ENCODE measurements at regions not wholly inside any gene's neighbourhood (a gene's known extent, or its start where the extent isn't known, plus 50 kb on each side); places are given as distances from the start of the nearest gene placed in this dataset.

- DNase-seq (ENCODE audit: low spot score): no peak
These were observed 144.0 kb upstream of the CIBAR2 start for GRCh38 chr16:85256190-85256739.

- no peak for DNase-seq (ENCODE audit: low spot score)
These were observed 145.2 kb upstream of the CIBAR2 start for GRCh38 chr16:85257483-85257882.

- no peak for DNase-seq (ENCODE audit: low spot score)
These were observed 145.9 kb upstream of the CIBAR2 start for GRCh38 chr16:85258166-85258565.

GRCh38 chr16:85258629-85259028, 146.4 kb upstream of the CIBAR2 start:
- no peak for DNase-seq (ENCODE audit: low spot score)

- DNase-seq (ENCODE audit: low spot score): no peak
These were observed 147.0 kb upstream of the CIBAR2 start for GRCh38 chr16:85259115-85259831.

- DNase-seq (ENCODE audit: low spot score): no peak
These were observed 147.5 kb upstream of the CIBAR2 start for GRCh38 chr16:85259832-85260167.

- no peak for DNase-seq (ENCODE audit: low spot score)
These were observed 148.9 kb upstream of the CIBAR2 start for GRCh38 chr16:85261204-85261603.

- no peak for DNase-seq (ENCODE audit: low spot score)
These were observed 149.6 kb upstream of the CIBAR2 start for GRCh38 chr16:85261657-85262557.

GRCh38 chr16:85262558-85263238, 150.4 kb upstream of the CIBAR2 start:
- DNase-seq (ENCODE audit: low spot score): no peak

GRCh38 chr16:85263239-85263585, 150.9 kb upstream of the CIBAR2 start:
- no peak for DNase-seq (ENCODE audit: low spot score)

GRCh38 chr16:85264752-85265151, 152.5 kb upstream of the CIBAR2 start:
- no peak for DNase-seq (ENCODE audit: low spot score)

GRCh38 chr16:85265161-85265784, 153.0 kb upstream of the CIBAR2 start:
- DNase-seq (ENCODE audit: low spot score): no peak

- DNase-seq (ENCODE audit: low spot score): no peak
These were observed 153.5 kb upstream of the CIBAR2 start for GRCh38 chr16:85265810-85266209.

- no peak for DNase-seq (ENCODE audit: low spot score)
These were observed 154.6 kb upstream of the CIBAR2 start for GRCh38 chr16:85266857-85267256.

- no peak for DNase-seq (ENCODE audit: low spot score)
These were observed 155.2 kb upstream of the CIBAR2 start for GRCh38 chr16:85267414-85267945.

- DNase-seq (ENCODE audit: low spot score): no peak
These were observed 156.9 kb upstream of the CIBAR2 start for GRCh38 chr16:85269165-85269564.

GRCh38 chr16:85270374-85270773, 158.1 kb upstream of the CIBAR2 start:
- no peak for DNase-seq (ENCODE audit: low spot score)

- DNase-seq (ENCODE audit: low spot score): no peak
These were observed 158.9 kb upstream of the CIBAR2 start for GRCh38 chr16:85271198-85271597.

- DNase-seq (ENCODE audit: low spot score): no peak
These were observed 161.0 kb upstream of the CIBAR2 start for GRCh38 chr16:85273293-85273692.

- DNase-seq (ENCODE audit: low spot score): no peak
These were observed 162.2 kb upstream of the CIBAR2 start for GRCh38 chr16:85274501-85274900.

- no peak for DNase-seq (ENCODE audit: low spot score)
These were observed 162.7 kb upstream of the CIBAR2 start for GRCh38 chr16:85274924-85275323.

All from hematopoietic multipotent progenitor cell treated with erythropoietin and hydrocortisone succinate and interleukin-3 and kit ligand, for 17 days (in vitro differentiated cells).